Neutrophil (primary cell): ENCODE measurements at regions not wholly inside any gene's neighbourhood (a gene's known extent, or its start where the extent isn't known, plus 50 kb on each side); places are given as distances from the start of the nearest gene placed in this dataset.

Experiments
- H3K27ac ChIP-seq: fragments of 200-600 bp; sonication (generic); 2 replicates; pipeline ENCODE4 v1.5.1; 2016; ENCODE audit warnings: mild to moderate bottlenecking, moderate library complexity
- H3K27me3 ChIP-seq: fragments of 200-600 bp; sonication (generic); 2 replicates; pipeline ENCODE4 v1.6.0; 2016; ENCODE audit warnings: mild to moderate bottlenecking
- H3K36me3 ChIP-seq: fragments of 200-600 bp; sonication (generic); 2 replicates; pipeline ENCODE4 v1.5.1; 2017
- H3K4me1 ChIP-seq, 2 experiments: fragments of 200-600 bp in 1 of 2; sonication (generic) in 1 of 2; 1 replicate in 1 of 2; 2 replicates in 1 of 2; pipeline versions ENCODE4 v1.5.1 to v1.6.1; 2013 to 2016; ENCODE audit warnings: low read depth in 1 of 2, low read length in 1 of 2, mild to moderate bottlenecking in 1 of 2, moderate library complexity in 1 of 2; ENCODE audit not compliant: control insufficient read depth in 1 of 2, insufficient read depth in 1 of 2
- H3K4me3 ChIP-seq, 2 experiments: fragments of 200-600 bp in 1 of 2; sonication (generic) in 1 of 2; 1 replicate in 1 of 2; 2 replicates in 1 of 2; pipeline ENCODE4 v1.5.1; 2013 to 2016; ENCODE audit warnings: low read depth in 1 of 2, low read length in 1 of 2, mild to moderate bottlenecking in 1 of 2, moderate library complexity in 1 of 2
- H3K9me3 ChIP-seq: fragments of 200-600 bp; sonication (generic); 2 replicates; pipeline ENCODE4 v1.5.1; 2016
- TF ChIP-seq, protein P1 (sequence below): fragments of 200-600 bp; sonication (generic); IDR thresholded peaks from 2 replicates; pipeline ENCODE4 v1.5.1; 2016; ENCODE audit warnings: antibody characterized with exemption

DNA sequence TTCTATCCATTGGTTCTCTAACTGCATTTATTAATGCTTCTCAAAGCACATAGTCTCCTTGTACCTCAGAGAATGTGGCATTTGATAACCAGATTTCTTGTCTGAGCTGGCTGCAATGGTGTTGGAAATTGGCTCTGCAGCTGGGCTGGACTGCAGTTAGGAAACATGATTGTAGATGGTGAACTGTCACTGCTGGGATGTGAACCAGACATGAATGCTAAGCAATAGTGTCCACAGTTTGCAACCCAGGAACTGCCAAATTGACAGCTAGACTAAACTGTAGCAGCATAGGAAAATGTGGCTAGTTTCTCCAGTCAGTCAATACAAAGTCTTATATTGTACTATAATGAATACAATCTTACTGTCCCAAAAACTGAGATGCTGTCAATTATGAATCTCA lies 656.6 kb upstream of the GOLIM4 start:
- Histone ChIP-seq H3K9me3 (no peaks in the 10 kb centered on the region), H3K27ac (no peak overlapping the region), H3K36me3 (no peaks in the 10 kb centered on the region), H3K27me3 (no peaks in the 10 kb centered on the region), H3K4me1 (no peaks in the 10 kb centered on the region), H3K4me3 (no peak overlapping the region)
- TF ChIP-seq, protein P1, sequence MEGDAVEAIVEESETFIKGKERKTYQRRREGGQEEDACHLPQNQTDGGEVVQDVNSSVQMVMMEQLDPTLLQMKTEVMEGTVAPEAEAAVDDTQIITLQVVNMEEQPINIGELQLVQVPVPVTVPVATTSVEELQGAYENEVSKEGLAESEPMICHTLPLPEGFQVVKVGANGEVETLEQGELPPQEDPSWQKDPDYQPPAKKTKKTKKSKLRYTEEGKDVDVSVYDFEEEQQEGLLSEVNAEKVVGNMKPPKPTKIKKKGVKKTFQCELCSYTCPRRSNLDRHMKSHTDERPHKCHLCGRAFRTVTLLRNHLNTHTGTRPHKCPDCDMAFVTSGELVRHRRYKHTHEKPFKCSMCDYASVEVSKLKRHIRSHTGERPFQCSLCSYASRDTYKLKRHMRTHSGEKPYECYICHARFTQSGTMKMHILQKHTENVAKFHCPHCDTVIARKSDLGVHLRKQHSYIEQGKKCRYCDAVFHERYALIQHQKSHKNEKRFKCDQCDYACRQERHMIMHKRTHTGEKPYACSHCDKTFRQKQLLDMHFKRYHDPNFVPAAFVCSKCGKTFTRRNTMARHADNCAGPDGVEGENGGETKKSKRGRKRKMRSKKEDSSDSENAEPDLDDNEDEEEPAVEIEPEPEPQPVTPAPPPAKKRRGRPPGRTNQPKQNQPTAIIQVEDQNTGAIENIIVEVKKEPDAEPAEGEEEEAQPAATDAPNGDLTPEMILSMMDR, result no peak

DNA sequence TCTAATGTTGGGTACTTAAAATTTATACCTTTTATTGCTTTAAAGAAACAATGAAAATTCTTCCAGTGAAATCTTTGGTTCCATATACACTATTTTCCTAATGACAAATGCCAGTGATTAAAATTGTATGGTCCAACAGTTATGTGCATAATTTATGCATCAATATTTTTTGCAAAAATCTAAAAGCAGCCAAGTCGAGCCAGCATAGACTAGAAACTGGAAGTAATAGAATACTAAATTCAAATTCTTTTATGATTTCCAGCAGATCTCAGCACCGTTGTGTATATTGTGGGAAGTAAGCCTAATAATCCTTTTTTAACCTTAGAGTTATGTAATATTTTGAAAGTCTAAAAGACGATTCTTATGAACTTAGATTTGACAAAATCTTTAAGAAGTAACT lies 652.0 kb upstream of the GOLIM4 start:
- H3K27ac ChIP-seq, result no peak overlapping the region
- no peak overlapping the region for H3K4me3 ChIP-seq
- no peaks in the 10 kb centered on the region for H3K9me3 ChIP-seq
- no peaks in the 10 kb centered on the region for H3K4me1 ChIP-seq
- TF ChIP-seq, protein P1, result no peak
- no peaks in the 10 kb centered on the region for H3K27me3 ChIP-seq
- H3K36me3 ChIP-seq, result no peaks in the 10 kb centered on the region

DNA sequence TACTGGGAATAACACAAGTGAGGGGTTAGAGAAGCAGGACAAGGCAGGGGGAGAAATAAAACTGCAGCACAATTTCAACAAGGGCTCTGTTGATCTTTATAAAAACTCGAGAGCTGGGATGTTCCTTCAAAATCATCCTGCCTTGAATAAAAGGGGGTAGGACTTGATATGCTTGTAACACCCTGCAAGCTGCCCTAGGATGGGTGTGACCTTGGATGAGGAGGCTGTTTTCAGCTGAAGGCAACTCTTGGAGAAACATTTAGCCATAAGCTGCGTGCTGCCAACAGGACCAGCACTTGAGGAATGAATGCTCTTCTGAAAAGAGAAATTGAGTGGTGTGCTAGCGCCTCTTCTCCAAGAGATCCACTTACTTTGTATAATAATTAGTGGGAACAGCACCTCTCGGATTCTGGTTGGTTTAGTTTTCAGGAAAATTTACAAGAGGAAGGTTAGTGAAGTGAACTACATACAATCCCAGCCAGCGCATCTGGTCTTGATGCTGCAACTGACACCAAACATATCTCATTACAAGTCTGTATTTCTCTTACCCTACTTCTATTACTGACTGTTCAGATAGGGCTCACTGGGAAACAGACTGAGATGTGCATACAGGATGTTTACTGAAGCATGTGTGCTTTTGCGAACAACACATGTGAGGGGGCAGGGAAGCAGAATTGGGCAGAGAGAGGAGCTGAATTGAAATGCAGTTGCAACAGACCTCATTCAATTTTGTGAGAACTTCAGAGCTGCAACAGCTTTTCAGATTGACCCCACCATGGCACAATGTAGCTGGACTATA lies 643.0 kb upstream of the GOLIM4 start:
- Histone ChIP-seq H3K27me3 (no peaks in the 10 kb centered on the region), H3K27ac (no peak overlapping the region), H3K4me1 (no peaks in the 10 kb centered on the region), H3K4me3 (no peak overlapping the region), H3K9me3 (no peaks in the 10 kb centered on the region), H3K36me3 (no peaks in the 10 kb centered on the region)
- TF ChIP-seq, protein P1, result no peak

DNA sequence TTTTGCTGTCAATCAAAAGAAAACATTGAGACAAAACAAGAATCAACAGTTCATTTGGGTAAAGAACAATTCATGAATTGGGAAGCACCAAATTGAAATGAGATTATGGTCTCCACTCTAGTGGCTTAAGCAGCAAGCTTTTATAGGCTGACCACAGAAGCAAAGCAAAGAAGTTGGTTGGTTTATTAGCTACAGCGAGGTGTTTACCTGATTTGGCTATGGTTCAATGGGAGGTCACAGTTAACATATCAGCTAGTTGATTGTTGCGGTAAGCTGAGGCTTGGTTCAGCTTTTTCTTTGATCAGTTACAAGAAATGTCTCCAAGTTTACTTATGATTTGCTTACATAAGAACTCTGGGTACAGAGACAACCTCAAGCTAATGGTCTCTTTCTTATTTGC lies 640.5 kb upstream of the GOLIM4 start:
- Histone ChIP-seq H3K4me3 (no peak overlapping the region), H3K36me3 (no peaks in the 10 kb centered on the region), H3K4me1 (no peaks in the 10 kb centered on the region), H3K27ac (no peak overlapping the region), H3K27me3 (no peaks in the 10 kb centered on the region), H3K9me3 (no peaks in the 10 kb centered on the region)
- TF ChIP-seq, protein P1, result no peak

DNA sequence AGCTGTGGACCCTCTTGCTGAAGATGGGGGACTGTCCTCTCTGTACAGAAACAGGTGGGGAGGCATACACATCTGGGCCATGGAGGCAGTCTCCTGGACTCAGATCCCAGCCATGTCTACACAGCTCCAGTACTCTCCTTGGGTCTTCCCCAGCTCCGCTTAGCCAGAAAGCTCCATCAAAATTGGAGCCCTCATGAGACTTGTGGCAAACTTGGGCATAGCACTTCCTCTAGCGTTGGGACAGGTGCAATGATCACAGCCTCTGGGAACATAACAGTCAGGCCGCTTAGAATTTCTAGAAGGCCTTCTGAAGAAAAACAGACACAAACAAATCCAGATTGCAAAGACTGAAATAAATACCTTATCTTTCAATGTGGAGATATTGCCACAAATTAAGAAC lies 634.3 kb upstream of the GOLIM4 start:
- H3K27ac ChIP-seq, result no peak overlapping the region
- no peaks in the 10 kb centered on the region for H3K4me1 ChIP-seq
- no peak overlapping the region for H3K4me3 ChIP-seq
- TF ChIP-seq, protein P1, result no peak
- no peaks in the 10 kb centered on the region for H3K27me3 ChIP-seq
- no peaks in the 10 kb centered on the region for H3K36me3 ChIP-seq
- H3K9me3 ChIP-seq, result no peaks in the 10 kb centered on the region
